ENCODE measurements at regions not wholly inside any gene's neighbourhood (a gene's known extent, or its start where the extent isn't known, plus 50 kb on each side); places are given as distances from the start of the nearest gene placed in this dataset.

GRCh38 chr4:124243671-124244366, 468.7 kb downstream of the ANKRD50 start:
- H3K36me3 ChIP-seq, result no peaks in the 10 kb centered on the region
- no peaks in the 10 kb centered on the region for H3K4me1 ChIP-seq
- H3K27ac ChIP-seq, result no peak overlapping the region
- no peak for TF ChIP-seq CTCF (IDR thresholded peaks at IDR 0.05)
- no peak for TF ChIP-seq POLR2A (IDR thresholded peaks at IDR 0.05)
- TF ChIP-seq POLR2AphosphoS5 (IDR thresholded peaks at IDR 0.05), result no peak
- no peak overlapping the region for H3K4me3 ChIP-seq
- H3K9me3 ChIP-seq, result no peaks in the 10 kb centered on the region
- DNase-seq (ENCODE audit: low spot score in 2 of 2), result no peak
- H3K27me3 ChIP-seq, result no peaks in the 10 kb centered on the region
- 100% methylated on average over 1 of the region's 3 CpGs for WGBS

DNA sequence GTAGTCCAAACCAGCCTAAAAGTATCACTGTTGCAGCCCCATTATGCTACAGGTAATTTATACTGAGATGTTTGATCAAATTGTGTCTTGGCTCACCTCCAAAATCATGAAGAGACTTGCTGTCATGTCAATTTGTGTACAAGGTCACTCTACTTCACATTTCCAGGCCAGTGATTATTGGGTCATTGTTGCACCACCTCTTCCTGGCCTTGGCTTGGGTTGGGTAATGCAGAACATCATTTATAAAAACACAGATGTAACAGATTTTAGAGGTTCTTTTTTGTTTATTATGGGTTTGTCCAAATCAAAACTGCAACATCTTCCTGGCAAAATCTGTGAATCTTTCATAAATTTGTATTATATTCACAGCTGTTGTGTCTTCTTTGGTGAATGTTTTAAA, 459.5 kb downstream of the ANKRD50 start:
- no peaks in the 10 kb centered on the region for H3K9me3 ChIP-seq
- no peak overlapping the region for H3K4me3 ChIP-seq
- DNase-seq (ENCODE audit: low spot score in 2 of 2), result no peak
- TF ChIP-seq CTCF (IDR thresholded peaks at IDR 0.05) (no peak), EP300 (IDR thresholded peaks at IDR 0.05) (no peak), POLR2AphosphoS5 (IDR thresholded peaks at IDR 0.05) (peak in 1 of 3 donors; percentile 30), POLR2A (IDR thresholded peaks at IDR 0.05) (no peak)
- H3K36me3 ChIP-seq, result no peaks in the 10 kb centered on the region
- no peak overlapping the region for H3K27ac ChIP-seq
- no peaks in the 10 kb centered on the region for H3K27me3 ChIP-seq
- H3K4me1 ChIP-seq, result no peaks in the 10 kb centered on the region

DNA sequence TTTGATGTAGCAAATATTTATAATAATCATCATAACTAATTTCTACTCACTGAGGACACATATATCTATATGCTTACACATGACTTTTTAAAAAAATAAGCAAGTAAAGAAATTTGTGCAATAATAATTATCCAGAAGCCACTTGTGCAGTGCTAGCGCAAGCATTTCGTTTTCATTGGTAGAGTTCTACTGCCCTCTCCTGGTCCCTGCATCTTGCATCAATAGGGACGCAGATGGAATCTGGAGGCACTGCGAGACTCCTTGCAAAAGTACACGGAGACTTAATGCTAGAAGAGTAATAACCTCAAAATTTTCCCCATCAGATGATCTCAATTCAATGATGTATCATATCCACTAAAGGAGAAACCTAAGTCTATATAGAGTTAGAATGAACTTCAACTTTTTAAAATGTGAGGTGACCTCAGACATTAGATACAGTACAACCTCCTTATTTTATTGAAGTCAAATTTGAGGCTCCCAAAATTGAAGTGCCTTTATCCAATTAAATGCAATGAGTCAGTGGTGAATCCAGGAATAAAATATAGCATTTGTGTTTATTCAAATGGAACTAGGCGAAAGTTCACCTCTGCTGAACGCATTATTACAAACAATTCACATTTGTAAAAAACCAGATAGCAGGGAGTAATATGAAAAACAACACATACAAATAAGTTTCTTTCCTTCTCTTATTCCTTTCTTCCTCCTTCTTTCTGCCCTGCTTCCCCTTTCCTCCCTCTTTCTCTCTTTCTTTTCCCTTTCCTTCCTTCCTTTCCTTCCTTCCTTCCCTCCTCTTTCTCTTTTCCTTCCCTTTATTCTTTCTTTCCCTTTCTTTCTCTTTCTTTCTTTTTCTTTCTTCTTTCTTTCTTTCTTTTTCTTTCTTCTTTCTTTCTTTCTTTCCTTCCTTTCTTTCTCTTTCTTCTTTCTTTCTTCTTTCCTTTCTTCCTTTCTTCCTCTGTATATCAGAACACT, 450.0 kb downstream of the ANKRD50 start:
- Histone ChIP-seq H3K36me3 (no peaks in the 10 kb centered on the region), H3K9me3 (no peaks in the 10 kb centered on the region), H3K27me3 (no peaks in the 10 kb centered on the region), H3K4me3 (no peak overlapping the region), H3K4me1 (peaks cover 8% of the 10 kb centered on the region), H3K27ac (no peak overlapping the region)
- TF ChIP-seq EP300 (IDR thresholded peaks at IDR 0.05) (no peak), POLR2AphosphoS5 (IDR thresholded peaks at IDR 0.05) (no peak), POLR2A (IDR thresholded peaks at IDR 0.05) (no peak), CTCF (IDR thresholded peaks at IDR 0.05) (peak; percentile 71 to 82)
- DNase-seq (ENCODE audit: low spot score in 2 of 2), result peak in 1 of 2 donors; percentile 67
- 18% methylated on average over 7 of the region's 7 CpGs for WGBS

DNA sequence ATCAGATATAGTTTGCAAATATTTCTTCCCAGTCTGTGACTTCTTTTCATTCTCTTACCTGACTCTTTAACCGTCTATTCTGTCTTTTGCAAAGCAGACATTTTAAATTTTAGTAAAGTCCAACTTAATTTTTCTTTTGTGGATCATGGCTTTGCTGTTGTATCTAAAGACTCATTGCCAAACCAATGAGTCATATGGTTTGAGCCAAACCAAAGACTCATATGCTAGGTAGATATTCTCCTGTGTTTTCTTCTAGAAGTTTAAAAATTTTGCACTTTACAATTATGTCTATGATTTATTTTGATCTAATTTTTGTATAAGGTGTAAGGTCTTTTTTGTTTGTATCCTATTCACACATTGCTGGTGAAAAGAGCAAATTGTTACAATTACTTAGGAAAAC, 446.8 kb downstream of the ANKRD50 start:
- no peak overlapping the region for H3K4me3 ChIP-seq
- no peaks in the 10 kb centered on the region for H3K9me3 ChIP-seq
- 90% methylated on average over 1 of the region's 1 CpG for WGBS
- no peaks in the 10 kb centered on the region for H3K27me3 ChIP-seq
- DNase-seq (ENCODE audit: low spot score in 2 of 2), result no peak
- TF ChIP-seq POLR2A (IDR thresholded peaks at IDR 0.05) (no peak), CTCF (IDR thresholded peaks at IDR 0.05) (no peak), EP300 (IDR thresholded peaks at IDR 0.05) (no peak), POLR2AphosphoS5 (IDR thresholded peaks at IDR 0.05) (no peak)
- peaks cover 8% of the 10 kb centered on the region for H3K4me1 ChIP-seq
- H3K27ac ChIP-seq, result no peak overlapping the region
- no peaks in the 10 kb centered on the region for H3K36me3 ChIP-seq

GRCh38 chr4:124266721-124267120, 445.8 kb downstream of the ANKRD50 start:
- H3K4me3 ChIP-seq, result no peak overlapping the region
- H3K36me3 ChIP-seq, result no peaks in the 10 kb centered on the region
- H3K4me1 ChIP-seq, result peaks cover 8% of the 10 kb centered on the region
- 81% methylated on average over 3 of the region's 3 CpGs for WGBS
- TF ChIP-seq CTCF (IDR thresholded peaks at IDR 0.05) (no peak), EP300 (IDR thresholded peaks at IDR 0.05) (no peak), POLR2A (IDR thresholded peaks at IDR 0.05) (no peak), POLR2AphosphoS5 (IDR thresholded peaks at IDR 0.05) (no peak)
- no peaks in the 10 kb centered on the region for H3K9me3 ChIP-seq
- no peak overlapping the region for H3K27ac ChIP-seq
- no peaks in the 10 kb centered on the region for H3K27me3 ChIP-seq
- DNase-seq (ENCODE audit: low spot score in 2 of 2), result no peak

All from suprapubic skin (tissue), 4 donors.